CD4-positive, alpha-beta T cell (primary cell): ENCODE measurements at regions not wholly inside any gene's neighbourhood (a gene's known extent, or its start where the extent isn't known, plus 50 kb on each side); places are given as distances from the start of the nearest gene placed in this dataset.

Experiments
- ATAC-seq: fragments of 200-7000 bp; cut with Tn5 transposase; one replicate; pipeline ENCODE4 v1.10.0; 2022; ENCODE audit warnings: mild to moderate bottlenecking; ENCODE audit not compliant: poor library complexity
- CTCF ChIA-PET: fragments of 350-600 bp; sonication (Branson Sonifier 250); formaldehyde crosslinking; loops from one replicate; lab custom pipeline; 2021; ENCODE audit warnings: antibody characterized with exemption, inconsistent platforms; lab: Charles Lee
- POLR2A ChIA-PET: fragments of 350-600 bp; sonication (Branson Sonifier 250); formaldehyde crosslinking; loops from one replicate; lab custom pipeline; 2021; ENCODE audit warnings: antibody characterized with exemption, inconsistent platforms; lab: Charles Lee
- DNase-seq, 14 experiments: peaks; one replicate each; pipeline ENCODE4 v3.0.0-alpha.2; 2013 to 2020; ENCODE audit warnings: mixed read lengths in 2 of 14
- H3K27ac ChIP-seq, 2 donors: one replicate each; pipeline versions ENCODE4 v1.5.1 to v1.7.0; 2013; ENCODE audit warnings: low read length in 2 of 2, low read depth in 1 of 2, mild to moderate bottlenecking in 1 of 2
- H3K27me3 ChIP-seq, 2 experiments: 1 replicate in 1 of 2; 2 replicates in 1 of 2; pipeline versions ENCODE4 v1.6.1 to v1.7.0; 2013; ENCODE audit warnings: low read length in 2 of 2, control low read depth in 1 of 2, mild to moderate bottlenecking in 1 of 2, moderate library complexity in 1 of 2; ENCODE audit not compliant: insufficient read depth in 2 of 2, control insufficient read depth in 1 of 2
- H3K36me3 ChIP-seq: one replicate; pipeline ENCODE4 v1.6.1; 2013; ENCODE audit warnings: low read length, control low read depth; ENCODE audit not compliant: insufficient read depth
- H3K4me1 ChIP-seq: one replicate; pipeline ENCODE4 v1.6.1; 2013; ENCODE audit warnings: low read length, control low read depth; ENCODE audit not compliant: insufficient read depth
- H3K4me3 ChIP-seq: one replicate; pipeline ENCODE4 v1.5.1; 2013; ENCODE audit warnings: mild to moderate bottlenecking, low read length, moderate library complexity
- H3K9me3 ChIP-seq, 2 experiments: 1 replicate in 1 of 2; 2 replicates in 1 of 2; pipeline versions ENCODE4 v1.6.1 to v1.7.0; 2013; ENCODE audit warnings: low read length in 2 of 2, mild to moderate bottlenecking in 2 of 2, control low read depth in 1 of 2, moderate library complexity in 1 of 2; ENCODE audit not compliant: control insufficient read depth in 1 of 2, insufficient read depth in 1 of 2
- H3K27ac Mint-ChIP-seq: one replicate; pipeline ENCODE4 v1.8.0; 2020; ENCODE audit warnings: mixed read lengths
- H3K27me3 Mint-ChIP-seq: one replicate; pipeline ENCODE4 v1.8.0; 2021; ENCODE audit warnings: mixed read lengths
- H3K36me3 Mint-ChIP-seq: one replicate; pipeline ENCODE4 v1.8.0; 2021; ENCODE audit warnings: low read depth, mixed read lengths
- H3K4me1 Mint-ChIP-seq: one replicate; pipeline ENCODE4 v1.8.0; 2021; ENCODE audit warnings: low read depth, mixed read lengths
- H3K4me3 Mint-ChIP-seq: one replicate; pipeline ENCODE4 v1.8.0; 2020; ENCODE audit warnings: mild to moderate bottlenecking, mixed read lengths
- H3K9me3 Mint-ChIP-seq: one replicate; pipeline ENCODE4 v1.8.0; 2020; ENCODE audit warnings: mixed read lengths
- intact Hi-C, 2 experiments: fragments of 100-400 bp; cut with DNase I in 1 of 2; cut with micrococcal nuclease in 1 of 2; formaldehyde crosslinking; loops; one replicate each; pipeline versions ENCODE4 v1.15.1 to v1.9.0; 2023 to 2025; cut with DNase I, micrococcal nuclease
- TF ChIP-seq, protein P1 (sequence below): fragments of 200-600 bp; IDR thresholded peaks from one replicate; pipeline ENCODE4 v1.8.0; 2022; ENCODE audit warnings: antibody characterized with exemption, mild to moderate bottlenecking

GRCh38 chr6:81820422-81820821 lies 67.9 kb upstream of the TENT5A start:
- Histone ChIP-seq H3K27ac (no peak overlapping the region), H3K27me3 (no peaks in the 10 kb centered on the region), H3K4me3 (no peak overlapping the region), H3K4me1 (no peaks in the 10 kb centered on the region), H3K9me3 (no peaks in the 10 kb centered on the region), H3K36me3 (no peaks in the 10 kb centered on the region)
- TF ChIP-seq, protein P1, sequence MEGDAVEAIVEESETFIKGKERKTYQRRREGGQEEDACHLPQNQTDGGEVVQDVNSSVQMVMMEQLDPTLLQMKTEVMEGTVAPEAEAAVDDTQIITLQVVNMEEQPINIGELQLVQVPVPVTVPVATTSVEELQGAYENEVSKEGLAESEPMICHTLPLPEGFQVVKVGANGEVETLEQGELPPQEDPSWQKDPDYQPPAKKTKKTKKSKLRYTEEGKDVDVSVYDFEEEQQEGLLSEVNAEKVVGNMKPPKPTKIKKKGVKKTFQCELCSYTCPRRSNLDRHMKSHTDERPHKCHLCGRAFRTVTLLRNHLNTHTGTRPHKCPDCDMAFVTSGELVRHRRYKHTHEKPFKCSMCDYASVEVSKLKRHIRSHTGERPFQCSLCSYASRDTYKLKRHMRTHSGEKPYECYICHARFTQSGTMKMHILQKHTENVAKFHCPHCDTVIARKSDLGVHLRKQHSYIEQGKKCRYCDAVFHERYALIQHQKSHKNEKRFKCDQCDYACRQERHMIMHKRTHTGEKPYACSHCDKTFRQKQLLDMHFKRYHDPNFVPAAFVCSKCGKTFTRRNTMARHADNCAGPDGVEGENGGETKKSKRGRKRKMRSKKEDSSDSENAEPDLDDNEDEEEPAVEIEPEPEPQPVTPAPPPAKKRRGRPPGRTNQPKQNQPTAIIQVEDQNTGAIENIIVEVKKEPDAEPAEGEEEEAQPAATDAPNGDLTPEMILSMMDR = no peak
- ATAC-seq = no peak
- intact Hi-C loops = no loop called here
- CTCF ChIA-PET = no interaction called here
- Mint-ChIP-seq H3K27ac (no peak overlapping the region), H3K4me3 (no peak overlapping the region), H3K4me1 (no peaks in the 10 kb centered on the region), H3K27me3 (no peaks in the 10 kb centered on the region), H3K36me3 (no peaks in the 10 kb centered on the region), H3K9me3 (no peaks in the 10 kb centered on the region)
- POLR2A ChIA-PET = no interaction called here
- no peak for DNase-seq

- POLR2A ChIA-PET = no interaction called here
- TF ChIP-seq, protein P1 = no peak
- no peaks in the 10 kb centered on the region for H3K27me3 Mint-ChIP-seq
- ATAC-seq (no peak), DNase-seq (no peak)
- no peaks in the 10 kb centered on the region for H3K4me1 ChIP-seq
- no peaks in the 10 kb centered on the region for H3K36me3 Mint-ChIP-seq
- H3K9me3 ChIP-seq = no peaks in the 10 kb centered on the region
- no peak overlapping the region for H3K4me3 ChIP-seq
- intact Hi-C loops = no loop called here
- no peak overlapping the region for H3K27ac ChIP-seq
- no peak overlapping the region for H3K27ac Mint-ChIP-seq
- no peaks in the 10 kb centered on the region for H3K36me3 ChIP-seq
- no peaks in the 10 kb centered on the region for H3K27me3 ChIP-seq
- CTCF ChIA-PET = interaction anchor here (1.1 kb wide), 1 partner anchor 13 kb away, joined by 3 read pairs; no protein-coding TSS in a partner anchor
- no peak overlapping the region for H3K4me3 Mint-ChIP-seq
- H3K4me1 Mint-ChIP-seq = no peaks in the 10 kb centered on the region
- H3K9me3 Mint-ChIP-seq = no peaks in the 10 kb centered on the region
Observed at GRCh38 chr6:81819767-81820166, 67.3 kb upstream of the TENT5A start.

- H3K36me3 Mint-ChIP-seq = no peaks in the 10 kb centered on the region
- peaks cover 2% of the 10 kb centered on the region for H3K27me3 Mint-ChIP-seq
- Histone ChIP-seq H3K4me1 (no peaks in the 10 kb centered on the region), H3K27ac (no peak overlapping the region), H3K36me3 (no peaks in the 10 kb centered on the region), H3K9me3 (no peaks in the 10 kb centered on the region), H3K4me3 (no peak overlapping the region), H3K27me3 (no peaks in the 10 kb centered on the region)
- no peaks in the 10 kb centered on the region for H3K9me3 Mint-ChIP-seq
- intact Hi-C loops = no loop called here
- ChIA-PET CTCF (interaction anchor here (1.1 kb wide), 1 partner anchor 12 kb away, joined by 3 read pairs; no protein-coding TSS in a partner anchor), POLR2A (no interaction called here)
- DNase-seq (no peak), ATAC-seq (no peak)
- no peak overlapping the region for H3K27ac Mint-ChIP-seq
- TF ChIP-seq, protein P1 = no peak
- no peaks in the 10 kb centered on the region for H3K4me1 Mint-ChIP-seq
- H3K4me3 Mint-ChIP-seq = no peak overlapping the region
Observed at GRCh38 chr6:81818901-81819361, 66.5 kb upstream of the TENT5A start.
